ENCODE measurements at regions not wholly inside any gene's neighbourhood (a gene's known extent, or its start where the extent isn't known, plus 50 kb on each side); places are given as distances from the start of the nearest gene placed in this dataset.

DNA sequence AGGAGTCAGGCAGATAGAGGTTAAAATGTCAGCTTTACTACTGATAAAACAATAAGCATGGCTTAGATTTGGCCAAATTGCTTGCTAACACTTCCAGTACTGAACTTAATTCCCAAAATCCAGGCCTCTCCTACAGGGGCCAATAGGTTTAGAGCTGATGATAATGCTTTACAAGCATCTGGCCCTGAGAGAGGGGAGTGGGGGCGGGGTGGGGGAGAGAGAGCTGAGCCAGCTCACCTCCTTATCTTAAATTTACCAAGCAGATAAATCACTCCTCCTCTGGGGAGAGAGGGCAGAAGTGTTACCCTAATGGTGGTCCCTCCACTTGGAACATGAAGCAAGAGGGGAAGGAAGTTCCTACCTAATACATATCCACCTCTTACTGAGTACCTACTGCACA lies 182.2 kb upstream of the CRY1 start:
- DNase-seq (ENCODE audit: low read depth in 1 of 2, low spot score in 1 of 2) = no peak

DNA sequence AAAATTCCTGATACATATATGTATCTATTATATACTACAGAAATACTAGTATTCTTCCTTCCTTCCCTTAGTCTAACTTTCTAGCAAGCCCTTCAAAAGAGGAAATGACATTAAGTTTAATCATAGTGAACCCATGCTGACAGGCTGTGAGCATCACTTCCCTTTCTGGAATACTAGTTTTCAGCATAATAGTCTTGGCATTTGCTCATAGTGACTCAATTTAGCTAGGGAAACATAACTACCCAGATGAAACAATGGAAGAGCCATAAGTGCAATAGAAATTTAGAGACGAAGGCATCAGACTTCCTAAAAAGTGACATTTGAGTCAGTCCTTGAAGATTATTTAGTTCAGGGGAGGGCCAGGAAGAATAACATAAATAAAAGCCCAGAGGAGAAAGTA lies 184.5 kb upstream of the CRY1 start:
- no peak for DNase-seq (ENCODE audit: low read depth in 1 of 2, low spot score in 1 of 2)

- DNase-seq (ENCODE audit: low read depth in 1 of 2, low spot score in 1 of 2) = no peak
Observed at GRCh38 chr12:107282628-107283027, 189.3 kb upstream of the CRY1 start.

DNA sequence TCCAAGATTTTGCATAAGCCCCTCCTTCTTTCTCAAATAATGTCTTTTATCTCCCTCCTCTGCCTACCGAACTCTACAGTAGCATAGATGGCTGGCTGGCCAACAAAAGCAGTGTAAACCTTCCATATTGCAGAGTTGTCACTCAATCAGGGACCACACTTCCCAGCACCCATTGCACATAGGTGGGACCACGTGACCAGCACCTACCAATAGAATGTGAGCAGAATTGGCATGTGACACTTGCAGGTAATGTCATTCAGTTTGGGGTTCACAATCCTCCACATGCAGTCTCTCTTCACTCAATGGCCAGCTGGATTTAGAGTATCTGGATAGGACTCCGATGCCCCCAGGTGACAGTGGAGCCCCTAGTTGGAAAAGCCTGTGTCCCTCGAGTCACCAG lies 190.3 kb upstream of the CRY1 start:
- no peak for DNase-seq (ENCODE audit: low read depth in 1 of 2, low spot score in 1 of 2)

GRCh38 chr12:107284692-107285091 lies 191.3 kb upstream of the CRY1 start:
- no peak for DNase-seq (ENCODE audit: low read depth in 1 of 2, low spot score in 1 of 2)

DNA sequence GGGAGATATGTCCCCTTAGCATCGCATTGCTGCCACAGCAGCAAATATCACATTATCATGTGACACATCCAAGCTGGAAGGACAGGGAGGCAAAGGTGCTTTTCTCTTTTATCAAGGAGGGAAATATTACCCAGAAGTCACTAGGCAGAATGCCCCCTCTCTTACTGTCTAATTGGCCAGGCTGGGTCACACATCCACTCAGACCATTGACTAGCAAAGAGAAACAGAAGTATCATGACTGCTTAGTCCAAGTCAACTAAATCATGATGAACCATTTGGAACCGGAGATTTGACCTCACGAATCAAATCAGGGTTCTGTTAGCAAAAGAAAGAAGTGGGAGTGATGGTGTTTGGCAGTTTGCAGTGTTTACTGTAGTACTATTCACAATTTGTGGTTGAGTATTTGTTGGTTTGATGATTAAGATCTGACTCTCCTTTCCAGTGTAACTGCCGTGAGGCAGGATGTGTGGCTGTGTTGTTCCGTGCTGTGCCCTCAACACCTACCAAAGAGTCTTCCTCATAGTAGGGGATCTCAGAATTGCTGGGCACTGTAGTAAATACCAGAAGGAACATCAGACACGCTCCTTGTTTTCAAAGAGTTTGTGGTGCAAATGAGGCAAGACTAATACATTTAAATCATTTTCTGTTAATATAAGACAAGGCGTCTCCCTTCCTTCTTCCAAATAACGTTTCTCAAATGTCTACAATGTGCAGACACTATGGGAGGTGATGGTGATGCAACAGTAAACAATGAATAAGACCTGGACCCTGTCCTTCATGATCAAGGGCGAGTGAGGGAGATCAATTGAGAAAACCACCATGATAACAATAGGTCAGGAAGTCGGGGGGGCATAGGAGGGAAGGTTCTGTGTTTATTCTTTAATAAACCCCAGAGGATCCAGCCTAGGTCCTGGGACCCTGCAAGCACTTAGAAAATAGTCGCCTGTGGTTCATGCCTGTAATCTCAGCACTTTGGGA lies 194.4 kb upstream of the CRY1 start:
- no peak for DNase-seq (ENCODE audit: low read depth in 1 of 2, low spot score in 1 of 2)

DNA sequence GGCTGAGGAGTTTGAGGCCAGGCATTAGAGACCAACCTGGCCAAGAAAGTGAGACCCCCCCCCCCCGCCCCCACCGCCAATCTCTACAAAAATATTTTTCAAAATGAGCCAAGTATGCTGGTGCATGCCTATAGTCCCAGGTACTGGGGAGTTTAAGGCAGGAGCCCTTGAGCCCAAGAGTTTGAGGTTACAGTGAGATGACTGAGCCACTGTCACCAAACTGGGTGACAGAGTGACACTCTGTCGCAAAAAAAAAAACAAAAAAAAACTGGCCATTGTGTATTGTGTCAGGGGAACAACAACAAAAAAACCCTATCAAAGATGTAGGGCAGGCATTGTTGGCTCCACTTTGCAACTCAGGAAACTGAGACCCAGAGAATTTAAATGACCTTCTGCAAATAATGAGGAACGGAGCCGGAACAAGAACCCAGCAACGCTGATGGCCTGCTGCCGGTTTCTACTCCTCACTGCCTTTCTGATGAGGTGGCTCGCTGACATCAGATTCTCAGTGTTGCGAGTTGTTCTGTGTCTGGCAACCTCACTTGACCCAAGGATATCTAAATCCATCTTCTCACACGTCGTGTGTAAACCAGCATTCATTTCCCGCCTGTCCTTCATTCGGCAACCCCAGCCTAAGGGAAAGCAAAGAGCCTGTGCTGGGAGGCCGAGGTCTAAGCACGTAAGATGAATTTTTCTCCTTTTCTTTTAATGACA lies 195.2 kb upstream of the CRY1 start:
- no peak for DNase-seq (ENCODE audit: low read depth in 1 of 2, low spot score in 1 of 2)

DNA sequence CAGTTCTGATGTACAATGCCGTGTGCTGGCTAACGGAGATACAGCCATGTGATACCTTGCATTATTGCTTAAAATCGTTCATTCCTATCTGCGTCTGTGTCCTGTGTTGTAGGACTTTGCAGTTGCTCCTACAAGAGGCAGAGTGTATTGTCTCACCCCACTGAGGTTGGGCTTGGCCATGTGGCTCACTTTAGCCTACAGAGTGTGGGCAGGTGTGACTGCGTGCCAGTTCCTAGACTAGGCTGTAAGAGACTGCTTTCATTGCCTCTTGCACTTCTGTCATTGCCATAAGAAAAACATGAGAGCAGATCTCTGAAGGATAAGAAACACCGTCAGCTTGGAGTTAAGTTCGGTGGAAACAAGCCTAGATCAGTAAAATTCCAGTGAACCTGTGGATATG lies 197.7 kb upstream of the CRY1 start:
- DNase-seq (ENCODE audit: low read depth in 1 of 2, low spot score in 1 of 2) = no peak

DNA sequence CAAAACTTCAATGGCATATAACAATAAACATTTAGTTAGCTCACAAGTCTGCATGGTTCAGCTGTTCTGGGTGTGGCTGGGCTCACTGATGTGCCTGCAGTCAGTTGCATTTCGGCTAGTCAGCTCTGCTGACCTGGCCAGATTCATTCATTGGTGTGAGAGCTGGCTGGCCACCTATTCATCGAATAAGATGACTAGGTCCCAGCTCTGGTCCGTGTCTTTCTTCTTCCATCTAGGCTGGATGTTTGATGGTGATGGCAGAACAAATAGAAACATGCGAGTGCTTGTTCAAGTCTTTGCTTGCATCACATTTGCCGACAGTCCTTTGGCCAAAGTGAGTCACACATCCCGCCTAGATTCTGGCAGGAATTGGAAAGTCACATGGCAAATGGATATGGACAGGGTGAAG lies 203.3 kb upstream of the CRY1 start:
- no peak for DNase-seq (ENCODE audit: low read depth in 1 of 2, low spot score in 1 of 2)

- DNase-seq (ENCODE audit: low read depth in 1 of 2, low spot score in 1 of 2) = no peak
Observed at GRCh38 chr12:107302649-107303341, 209.4 kb upstream of the CRY1 start.

DNA sequence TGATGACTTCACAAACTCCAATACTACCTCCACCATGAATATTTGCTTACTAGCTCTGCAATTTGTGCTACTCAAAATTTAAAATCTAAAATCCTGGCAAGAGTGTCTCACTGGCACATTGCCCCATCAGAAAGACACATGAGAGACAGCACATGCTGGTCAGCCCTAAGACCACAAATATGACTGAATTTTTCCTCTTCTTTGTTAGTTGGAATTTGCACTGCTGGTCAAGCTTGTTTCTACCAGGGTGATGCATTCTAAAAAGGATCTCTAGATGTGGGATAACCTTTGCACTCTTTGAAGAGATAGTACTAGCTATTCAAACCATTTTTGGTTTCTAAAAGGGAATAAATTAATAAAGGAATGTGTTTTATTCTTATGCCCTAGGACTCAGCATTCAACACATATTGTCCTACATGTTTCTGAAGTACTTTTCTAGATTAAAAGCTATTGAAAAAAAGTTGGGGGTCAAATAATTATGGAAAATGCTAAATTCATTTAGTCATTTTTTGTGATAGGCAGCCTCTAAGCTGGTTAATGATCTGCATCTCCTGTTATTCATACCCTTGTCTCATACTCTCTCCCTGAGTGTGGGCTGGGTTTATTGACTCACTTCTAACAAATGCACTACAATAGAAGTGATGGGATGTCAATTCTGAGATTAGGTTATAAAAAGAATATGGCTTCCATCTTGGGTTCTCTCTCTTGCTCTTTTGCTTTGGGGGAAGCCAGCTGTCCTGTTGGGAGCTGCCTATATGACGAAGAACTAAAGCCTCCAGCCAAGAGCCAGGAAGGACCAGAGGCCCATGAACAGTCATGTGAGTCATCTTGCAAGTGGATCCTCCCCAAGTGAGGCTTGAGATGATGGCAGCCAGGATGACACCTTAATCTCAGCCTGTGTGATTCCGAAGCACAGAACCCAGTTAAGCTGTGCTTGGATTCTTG lies 211.5 kb upstream of the CRY1 start:
- DNase-seq (ENCODE audit: low read depth in 1 of 2, low spot score in 1 of 2) = no peak

DNA sequence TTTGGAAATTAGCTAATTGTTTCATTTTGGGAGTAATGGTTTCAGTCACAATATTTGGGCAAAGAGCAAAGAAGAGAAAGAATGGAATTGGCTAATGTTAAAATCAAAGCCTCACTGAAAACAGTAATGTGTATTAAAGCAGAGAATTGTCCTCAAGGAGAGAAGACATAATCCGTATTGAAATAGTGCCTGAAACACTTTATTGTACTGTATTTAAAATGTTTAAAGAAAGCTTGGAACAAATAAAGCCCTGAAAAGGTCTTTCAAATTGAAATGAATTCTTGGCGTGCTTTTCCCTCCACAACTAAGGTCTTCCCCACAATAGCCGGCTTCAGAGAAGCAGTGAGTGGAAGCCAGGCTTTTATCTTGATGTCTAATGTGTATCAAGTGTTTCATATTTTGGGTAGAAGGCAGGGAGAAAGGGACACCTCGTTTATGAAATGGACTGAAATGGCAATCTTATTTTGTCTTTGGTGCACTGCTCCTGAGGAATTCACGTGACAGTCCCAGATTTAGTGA lies 212.9 kb upstream of the CRY1 start:
- DNase-seq (ENCODE audit: low read depth in 1 of 2, low spot score in 1 of 2) = no peak

- DNase-seq (ENCODE audit: low read depth in 1 of 2, low spot score in 1 of 2) = no peak
Observed at GRCh38 chr12:107308310-107308709, 215.0 kb upstream of the CRY1 start.

DNA sequence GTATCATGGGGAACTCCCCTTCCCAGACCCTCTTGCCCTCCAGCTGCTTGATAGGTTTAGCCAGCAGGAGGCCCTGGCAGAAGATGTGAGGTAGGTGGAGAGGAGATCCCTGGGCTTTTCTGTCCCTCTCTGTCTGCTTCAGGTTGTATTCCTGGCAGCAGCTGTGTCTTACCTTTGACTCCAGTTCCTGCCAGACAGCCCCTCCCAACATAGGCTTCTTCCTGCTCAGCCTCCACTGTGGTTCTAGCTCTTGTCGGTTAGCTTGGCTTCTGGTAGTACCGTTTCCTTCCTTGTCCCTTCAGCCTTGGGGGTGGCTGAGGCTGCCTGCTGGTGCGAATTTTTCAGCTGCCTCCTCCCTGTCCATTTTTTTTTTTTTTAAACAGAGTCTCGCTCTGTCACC lies 215.7 kb upstream of the CRY1 start:
- no peak for DNase-seq (ENCODE audit: low read depth in 1 of 2, low spot score in 1 of 2)

GRCh38 chr12:107310621-107311020 lies 217.3 kb upstream of the CRY1 start:
- DNase-seq (ENCODE audit: low read depth in 1 of 2, low spot score in 1 of 2) = no peak

DNA sequence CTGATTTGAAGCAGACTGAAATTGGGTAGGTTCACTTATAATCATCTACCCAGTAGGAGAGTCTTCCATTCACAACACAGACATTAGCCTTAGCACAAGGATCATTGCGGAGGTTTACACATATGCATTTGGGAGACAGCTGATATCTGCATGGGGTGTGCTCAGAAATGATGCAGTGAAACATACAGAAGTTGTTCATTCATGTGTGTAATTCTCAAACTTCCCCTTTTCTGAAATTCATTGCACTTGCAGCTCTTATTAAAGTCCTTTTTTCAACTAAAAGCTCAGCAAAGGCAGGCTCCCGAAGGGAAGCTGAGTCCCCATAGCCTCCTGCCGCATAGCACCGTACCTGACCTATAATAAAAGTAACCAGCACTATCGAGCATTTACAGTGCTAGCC lies 218.3 kb upstream of the CRY1 start:
- DNase-seq (ENCODE audit: low read depth in 1 of 2, low spot score in 1 of 2) = no peak

- DNase-seq (ENCODE audit: low read depth in 1 of 2, low spot score in 1 of 2) = peak; percentile 59 to 78
Observed at GRCh38 chr12:107317751-107318555, 224.6 kb upstream of the CRY1 start.

DNA sequence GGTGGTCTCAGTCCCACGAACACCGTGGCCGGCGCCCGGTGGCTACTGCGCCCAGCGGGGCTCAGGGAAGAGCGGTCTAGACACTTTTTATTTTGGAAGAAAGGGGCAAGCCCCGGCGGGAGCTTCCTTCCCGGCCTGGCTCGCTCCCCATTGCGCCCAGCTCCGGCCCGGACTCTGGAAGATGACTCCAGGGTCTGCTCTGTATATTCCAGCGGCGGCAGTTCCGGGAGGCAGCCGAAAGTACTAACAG lies 225.1 kb upstream of the CRY1 start:
- DNase-seq (ENCODE audit: low read depth in 1 of 2, low spot score in 1 of 2) = no peak

DNA sequence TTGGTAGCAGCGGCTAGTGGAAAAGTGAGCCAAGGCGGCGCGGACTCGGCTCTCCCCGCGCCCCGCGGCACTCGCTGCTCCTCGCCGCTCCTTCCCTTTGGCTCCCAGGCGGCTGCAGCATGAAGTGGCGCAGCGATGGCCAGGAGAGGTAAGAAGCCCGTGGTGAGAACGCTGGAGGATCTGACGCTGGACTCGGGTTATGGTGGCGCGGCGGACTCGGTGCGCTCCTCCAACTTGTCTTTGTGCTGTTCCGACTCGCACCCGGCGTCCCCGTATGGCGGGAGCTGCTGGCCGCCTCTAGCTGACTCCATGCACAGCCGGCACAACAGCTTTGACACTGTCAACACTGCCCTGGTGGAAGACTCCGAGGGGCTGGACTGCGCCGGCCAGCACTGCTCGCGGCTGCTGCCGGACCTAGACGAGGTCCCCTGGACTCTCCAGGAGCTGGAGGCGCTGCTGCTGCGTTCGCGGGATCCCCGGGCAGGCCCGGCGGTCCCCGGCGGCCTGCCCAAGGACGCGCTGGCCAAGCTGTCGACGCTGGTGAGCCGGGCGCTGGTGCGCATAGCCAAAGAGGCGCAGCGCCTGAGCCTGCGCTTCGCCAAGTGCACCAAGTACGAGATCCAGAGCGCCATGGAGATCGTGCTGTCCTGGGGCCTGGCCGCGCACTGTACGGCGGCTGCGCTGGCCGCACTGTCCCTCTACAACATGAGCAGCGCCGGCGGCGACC lies 225.6 kb upstream of the CRY1 start:
- DNase-seq (ENCODE audit: low read depth in 1 of 2, low spot score in 1 of 2) = no peak

Data from activated CD4-positive, alpha-beta T cell treated with anti-CD3 and anti-CD28 coated beads, Interleukin-2, amount 50 U/mL, for 24 hours (primary cell).